Activated CD4-positive, alpha-beta T cell treated with anti-CD3 and anti-CD28 coated beads, Interleukin-2, amount 10 ng/mL, durations not matched to agents 24 days and 14 days (primary cell): ENCODE measurements at regions not wholly inside any gene's neighbourhood (a gene's known extent, or its start where the extent isn't known, plus 50 kb on each side); places are given as distances from the start of the nearest gene placed in this dataset.

Experiments
- DNase-seq: peaks from one replicate; pipeline ENCODE4 v3.0.0; 2022
- H3K27ac Mint-ChIP-seq: one replicate; pipeline ENCODE4 v1.8.0; 2022; ENCODE audit warnings: mild to moderate bottlenecking, mixed read lengths
- H3K27me3 Mint-ChIP-seq: one replicate; pipeline ENCODE4 v1.8.0; 2022; ENCODE audit warnings: mixed read lengths
- H3K36me3 Mint-ChIP-seq: one replicate; pipeline ENCODE4 v1.8.0; 2022; ENCODE audit warnings: low read depth, mild to moderate bottlenecking, mixed read lengths
- H3K4me1 Mint-ChIP-seq: one replicate; pipeline ENCODE4 v1.8.0; 2021; ENCODE audit warnings: mixed read lengths
- H3K4me3 Mint-ChIP-seq: one replicate; pipeline ENCODE4 v1.8.0; 2022; ENCODE audit warnings: mild to moderate bottlenecking, moderate library complexity, mixed read lengths
- H3K9me3 Mint-ChIP-seq: one replicate; pipeline ENCODE4 v1.8.0; 2021; ENCODE audit warnings: mixed read lengths
- intact Hi-C: fragments of 100-400 bp; cut with micrococcal nuclease; formaldehyde crosslinking; loops from one replicate; pipeline ENCODE4 v1.15.1; 2023

DNA sequence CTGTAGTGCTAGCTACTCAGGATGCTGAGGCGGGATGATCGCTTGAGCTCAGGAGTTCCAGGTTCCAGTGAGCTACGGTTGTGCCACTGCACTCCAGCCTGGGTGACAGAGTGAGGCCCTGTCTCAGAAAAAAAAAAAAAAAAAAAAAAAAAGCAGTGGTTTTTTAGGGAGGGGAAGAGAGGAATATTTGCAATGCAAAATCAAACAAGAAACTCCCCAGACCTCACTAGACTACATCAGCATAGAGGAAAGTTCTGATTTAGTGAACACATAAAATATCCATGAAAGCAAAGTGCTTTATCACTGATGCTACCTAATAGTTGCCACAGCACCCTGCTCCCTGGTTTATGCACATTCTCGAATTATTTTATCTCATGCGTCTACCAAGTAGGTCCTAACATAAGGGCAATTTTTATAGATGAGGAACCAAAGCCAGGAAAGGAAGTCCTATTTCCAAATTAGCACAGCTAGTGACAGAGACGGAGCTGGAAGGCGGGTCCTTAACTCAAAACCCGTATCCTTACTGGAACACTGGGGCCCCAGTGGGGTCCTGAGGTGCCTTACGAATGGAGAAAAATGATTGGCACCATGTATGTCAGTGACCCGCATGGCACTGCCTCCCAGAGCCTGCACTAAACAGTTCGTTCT is 50.7 kb upstream of the GPR157 start:
- H3K27me3 Mint-ChIP-seq = peaks cover 10% of the 10 kb centered on the region
- intact Hi-C loops = loop anchor here (2.0 to 5.0 kb wide), 2 partner anchors 17 to 53 kb away; partner anchors contain the start of gene H6PD
- no peak overlapping the region for H3K27ac Mint-ChIP-seq
- DNase-seq = no peak
- peaks cover 5% of the 10 kb centered on the region for H3K36me3 Mint-ChIP-seq
- peak overlapping the region; percentile 88 for H3K4me3 Mint-ChIP-seq
- H3K4me1 Mint-ChIP-seq = peaks cover 17% of the 10 kb centered on the region
- H3K9me3 Mint-ChIP-seq = no peaks in the 10 kb centered on the region

DNA sequence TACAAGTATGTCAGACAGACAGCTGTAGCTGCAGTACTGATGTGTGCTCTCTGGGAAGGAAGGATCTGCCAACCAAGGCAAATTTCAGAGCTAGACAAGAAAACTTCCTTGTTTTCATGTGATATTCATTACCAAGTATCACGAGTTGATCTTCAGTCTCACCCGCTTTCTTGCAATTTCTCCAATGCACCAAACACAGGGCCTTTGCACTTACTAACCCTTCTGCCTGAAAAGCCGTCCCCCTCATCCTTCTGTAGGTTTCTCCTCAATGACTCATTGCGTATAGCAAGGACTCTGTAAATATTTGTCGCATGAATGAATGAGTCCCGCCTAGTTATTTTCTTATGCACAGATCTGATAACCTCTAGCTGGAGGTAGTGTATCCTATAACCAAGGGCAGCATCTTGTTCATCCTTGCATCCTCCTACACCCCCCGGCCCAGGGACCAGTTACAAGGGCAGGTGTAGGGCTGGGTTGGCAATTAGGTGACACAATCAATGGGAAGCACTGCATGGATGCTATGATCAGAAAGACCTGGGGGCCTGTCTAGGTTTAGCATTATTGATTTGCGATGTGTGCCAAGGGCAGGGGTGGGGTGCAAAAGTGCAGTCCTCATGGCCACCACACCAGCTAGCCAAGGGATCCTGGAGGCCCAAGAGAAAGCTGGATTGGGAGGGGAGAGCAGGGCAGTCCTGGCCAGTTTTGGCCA is 51.4 kb upstream of the GPR157 start:
- no peak overlapping the region for H3K27ac Mint-ChIP-seq
- H3K27me3 Mint-ChIP-seq = peaks cover 11% of the 10 kb centered on the region
- intact Hi-C loops = loop anchor here (2.0 to 5.0 kb wide), 2 partner anchors 17 to 52 kb away; partner anchors contain the start of gene H6PD
- H3K9me3 Mint-ChIP-seq = no peaks in the 10 kb centered on the region
- peaks cover 18% of the 10 kb centered on the region for H3K4me1 Mint-ChIP-seq
- no peak for DNase-seq
- peaks cover 7% of the 10 kb centered on the region for H3K36me3 Mint-ChIP-seq
- peak overlapping the region; percentile 88 for H3K4me3 Mint-ChIP-seq

DNA sequence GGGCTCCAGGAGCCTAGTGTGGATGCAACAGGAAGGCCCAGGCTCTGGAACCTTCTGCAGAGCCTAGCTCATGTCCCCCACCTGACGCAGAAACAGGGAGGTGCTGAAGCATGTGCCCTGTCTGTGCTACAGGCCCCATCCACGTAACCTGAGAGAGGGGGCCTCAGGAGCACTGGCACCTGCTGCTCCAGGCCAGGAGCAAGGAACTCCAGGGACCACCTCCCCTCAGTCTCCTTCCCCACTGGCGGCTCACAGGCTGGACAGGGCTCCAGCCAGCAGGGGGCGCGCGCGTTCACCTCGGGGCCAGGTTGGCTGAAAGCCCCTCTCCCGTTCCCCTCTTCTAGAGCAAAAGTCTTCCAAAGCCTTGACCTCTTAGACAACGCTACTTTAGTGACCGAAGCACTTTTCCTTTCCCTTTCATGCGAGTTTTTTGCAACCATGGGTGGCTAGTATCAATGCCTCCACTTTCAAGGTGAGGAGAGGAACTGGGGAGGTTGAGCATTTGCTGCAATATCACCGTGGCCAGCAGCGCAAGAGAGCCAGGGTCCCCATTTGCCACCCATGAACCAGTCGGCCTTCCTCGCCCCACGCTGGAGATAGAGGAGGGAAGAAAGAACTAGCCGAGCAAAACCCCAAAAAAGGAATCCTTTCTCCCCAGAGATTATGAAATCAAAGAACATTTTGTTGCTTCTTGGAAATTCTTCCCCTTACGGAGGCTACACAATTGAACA is 52.4 kb upstream of the GPR157 start:
- peak overlapping the region; percentile 85 for H3K27ac Mint-ChIP-seq
- H3K4me3 Mint-ChIP-seq = peak overlapping the region; percentile 88
- intact Hi-C loops = loop anchor here (2.0 to 5.0 kb wide), 2 partner anchors 15 to 51 kb away; partner anchors contain the start of gene H6PD
- H3K36me3 Mint-ChIP-seq = peaks cover 10% of the 10 kb centered on the region
- H3K27me3 Mint-ChIP-seq = peaks cover 13% of the 10 kb centered on the region
- peak; percentile 94 for DNase-seq
- H3K4me1 Mint-ChIP-seq = peaks cover 20% of the 10 kb centered on the region
- no peaks in the 10 kb centered on the region for H3K9me3 Mint-ChIP-seq

DNA sequence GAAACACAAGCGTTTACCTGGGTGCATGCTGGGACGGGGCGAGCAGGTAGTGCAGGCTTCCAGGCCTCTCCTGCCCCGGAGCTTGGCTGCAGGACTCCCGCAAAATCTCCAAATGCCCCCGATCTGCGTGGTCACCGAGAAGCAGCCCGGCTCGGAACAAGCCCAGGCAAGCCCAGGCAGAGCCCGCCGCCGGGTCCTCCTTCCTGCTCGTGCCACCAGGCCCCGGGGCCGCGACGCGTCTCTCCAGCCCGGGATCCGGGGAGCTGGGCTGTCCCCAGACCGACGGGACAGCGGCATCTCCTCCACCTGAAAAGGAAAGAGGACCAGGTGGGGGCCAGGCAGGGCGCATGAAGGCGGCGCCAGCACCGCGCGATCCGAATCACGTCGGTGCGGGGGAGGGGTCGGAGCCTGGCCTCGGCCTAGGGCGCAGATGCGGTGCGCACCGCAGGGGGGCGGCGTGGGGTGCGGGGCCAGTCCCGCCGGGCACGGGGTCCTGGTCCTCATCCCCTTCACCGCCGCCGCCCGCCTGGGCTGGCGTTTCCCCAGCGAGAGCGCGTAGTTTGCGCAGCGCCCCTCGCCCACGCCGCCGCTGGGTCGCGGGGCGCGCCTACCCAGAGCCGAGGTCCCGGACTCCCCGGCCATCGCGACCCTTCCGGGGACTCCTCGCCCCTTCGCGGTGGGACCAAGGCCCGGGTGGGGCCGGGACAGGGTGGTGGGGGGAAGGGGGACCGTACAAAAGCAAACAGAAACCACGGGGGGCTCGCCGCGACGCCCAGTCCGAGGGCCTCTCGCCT is 52.4 kb upstream of the H6PD start:
- peak; percentile 85 for DNase-seq
- peak overlapping the region; percentile 85 for H3K27ac Mint-ChIP-seq
- H3K27me3 Mint-ChIP-seq = peaks cover 13% of the 10 kb centered on the region
- H3K9me3 Mint-ChIP-seq = no peaks in the 10 kb centered on the region
- peak overlapping the region; percentile 88 for H3K4me3 Mint-ChIP-seq
- H3K36me3 Mint-ChIP-seq = peaks cover 7% of the 10 kb centered on the region
- intact Hi-C loops = loop anchor here (2.0 to 5.0 kb wide), 2 partner anchors 15 to 50 kb away; partner anchors contain the start of gene H6PD
- peaks cover 20% of the 10 kb centered on the region for H3K4me1 Mint-ChIP-seq

DNA sequence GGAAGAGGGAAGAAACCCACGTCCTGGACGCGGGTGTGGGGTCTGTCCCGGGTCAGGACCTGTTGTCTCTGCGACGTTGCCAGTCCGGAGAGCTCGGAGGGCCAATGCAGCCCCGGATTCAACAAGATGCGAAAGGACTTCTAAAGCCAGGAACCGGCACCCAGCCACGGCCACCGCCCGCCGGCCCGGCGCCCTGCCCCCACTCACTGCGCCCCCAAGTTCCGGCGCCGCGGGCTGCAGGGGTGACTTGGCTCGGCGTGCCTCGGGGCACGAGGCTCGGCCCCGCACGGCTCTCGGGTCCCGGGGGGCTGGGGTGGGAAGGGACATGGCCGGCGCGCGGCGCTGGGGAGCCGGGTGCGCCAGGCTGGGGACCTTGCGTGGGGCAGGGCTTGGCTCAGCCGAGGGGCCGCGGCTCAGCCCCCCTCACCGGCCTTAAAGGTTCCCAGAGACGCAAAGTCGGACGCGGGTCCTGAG is 51.8 kb upstream of the H6PD start:
- H3K27me3 Mint-ChIP-seq = peaks cover 13% of the 10 kb centered on the region
- peaks cover 7% of the 10 kb centered on the region for H3K36me3 Mint-ChIP-seq
- H3K4me1 Mint-ChIP-seq = peaks cover 22% of the 10 kb centered on the region
- intact Hi-C loops = loop anchor here (5.0 kb wide), 1 partner anchor 49 kb away; the partner anchor contains the start of gene H6PD
- peak overlapping the region; percentile 88 for H3K4me3 Mint-ChIP-seq
- DNase-seq = peak; percentile 73
- H3K27ac Mint-ChIP-seq = no peak overlapping the region
- no peaks in the 10 kb centered on the region for H3K9me3 Mint-ChIP-seq

DNA sequence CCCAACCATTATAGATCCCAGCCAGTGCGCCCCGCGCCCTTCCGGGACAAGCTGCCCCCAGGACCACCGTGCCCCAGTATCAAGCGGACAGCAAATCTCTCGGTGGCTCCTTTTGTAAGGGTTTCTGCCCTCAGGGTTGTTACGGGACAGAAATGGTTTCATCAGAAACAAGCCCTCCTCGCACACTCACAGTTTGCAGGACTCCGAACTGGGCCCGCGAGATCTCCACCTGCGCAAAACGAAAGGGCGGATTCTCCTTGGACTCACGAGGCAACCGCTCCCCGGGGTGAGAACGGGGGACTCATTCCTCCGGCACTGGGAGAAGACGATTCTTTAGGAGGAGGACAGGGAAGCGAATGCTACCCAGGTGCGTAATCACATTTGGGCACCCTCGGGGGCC is 51.1 kb upstream of the H6PD start:
- Mint-ChIP-seq H3K4me1 (peaks cover 22% of the 10 kb centered on the region), H3K4me3 (peak overlapping the region; percentile 70), H3K27ac (peak overlapping the region; percentile 51), H3K36me3 (peaks cover 7% of the 10 kb centered on the region), H3K9me3 (no peaks in the 10 kb centered on the region), H3K27me3 (peaks cover 13% of the 10 kb centered on the region)
- intact Hi-C loops = loop anchor here (5.0 kb wide), 1 partner anchor 49 kb away; the partner anchor contains the start of gene H6PD
- no peak for DNase-seq

DNA sequence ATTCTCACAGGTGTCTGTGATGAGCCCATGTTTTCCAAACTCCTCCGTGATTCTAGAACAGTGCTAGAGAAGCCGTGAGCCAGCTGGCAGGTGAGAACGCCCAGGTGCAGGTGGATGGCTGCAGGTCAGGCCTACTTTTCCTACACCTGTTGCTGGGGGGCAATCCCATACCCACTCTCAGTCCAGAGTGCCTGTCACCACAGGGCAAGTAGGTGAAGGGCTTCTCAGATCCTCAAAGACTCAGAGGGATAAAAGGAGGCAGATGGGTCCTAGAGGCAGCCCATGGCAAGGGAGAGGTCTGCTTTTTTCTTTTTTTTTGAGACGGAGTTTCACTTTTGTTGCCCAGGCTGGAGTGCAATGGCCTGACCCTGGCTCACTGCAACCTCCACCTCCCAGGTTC is 50.7 kb upstream of the H6PD start:
- peak overlapping the region; percentile 19 for H3K4me3 Mint-ChIP-seq
- intact Hi-C loops = loop anchor here (5.0 kb wide), 1 partner anchor 48 kb away; the partner anchor contains the start of gene H6PD
- peaks cover 20% of the 10 kb centered on the region for H3K4me1 Mint-ChIP-seq
- no peak for DNase-seq
- no peak overlapping the region for H3K27ac Mint-ChIP-seq
- no peaks in the 10 kb centered on the region for H3K9me3 Mint-ChIP-seq
- H3K27me3 Mint-ChIP-seq = peaks cover 13% of the 10 kb centered on the region
- H3K36me3 Mint-ChIP-seq = peaks cover 7% of the 10 kb centered on the region

DNA sequence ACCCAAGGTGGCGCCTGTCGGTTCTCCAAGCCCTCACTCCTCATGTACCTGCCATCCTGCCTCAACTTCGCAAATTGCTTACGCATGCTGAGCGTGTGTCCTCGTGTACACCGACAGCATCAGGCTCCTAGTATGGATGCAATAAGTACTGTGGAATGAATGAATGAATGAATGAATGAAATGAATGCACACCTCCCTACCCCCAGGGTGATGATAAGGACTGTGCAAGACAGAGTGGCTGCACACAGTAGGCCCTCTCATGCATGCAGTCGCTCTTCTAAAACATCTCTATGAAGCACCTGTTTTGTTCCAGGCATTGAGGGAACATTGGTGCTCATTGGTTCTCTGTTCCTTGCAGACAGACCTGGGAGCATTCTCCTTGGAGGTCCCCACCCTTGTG is 49.8 kb upstream of the H6PD start:
- Mint-ChIP-seq H3K4me1 (peaks cover 17% of the 10 kb centered on the region), H3K4me3 (no peak overlapping the region), H3K9me3 (no peaks in the 10 kb centered on the region), H3K27me3 (peaks cover 14% of the 10 kb centered on the region), H3K36me3 (peaks cover 7% of the 10 kb centered on the region), H3K27ac (no peak overlapping the region)
- intact Hi-C loops = loop anchor here (5.0 kb wide), 1 partner anchor 48 kb away; the partner anchor contains the start of gene H6PD
- DNase-seq = no peak
